ENCODE measurements at regions not wholly inside any gene's neighbourhood (a gene's known extent, or its start where the extent isn't known, plus 50 kb on each side); places are given as distances from the start of the nearest gene placed in this dataset.

DNA sequence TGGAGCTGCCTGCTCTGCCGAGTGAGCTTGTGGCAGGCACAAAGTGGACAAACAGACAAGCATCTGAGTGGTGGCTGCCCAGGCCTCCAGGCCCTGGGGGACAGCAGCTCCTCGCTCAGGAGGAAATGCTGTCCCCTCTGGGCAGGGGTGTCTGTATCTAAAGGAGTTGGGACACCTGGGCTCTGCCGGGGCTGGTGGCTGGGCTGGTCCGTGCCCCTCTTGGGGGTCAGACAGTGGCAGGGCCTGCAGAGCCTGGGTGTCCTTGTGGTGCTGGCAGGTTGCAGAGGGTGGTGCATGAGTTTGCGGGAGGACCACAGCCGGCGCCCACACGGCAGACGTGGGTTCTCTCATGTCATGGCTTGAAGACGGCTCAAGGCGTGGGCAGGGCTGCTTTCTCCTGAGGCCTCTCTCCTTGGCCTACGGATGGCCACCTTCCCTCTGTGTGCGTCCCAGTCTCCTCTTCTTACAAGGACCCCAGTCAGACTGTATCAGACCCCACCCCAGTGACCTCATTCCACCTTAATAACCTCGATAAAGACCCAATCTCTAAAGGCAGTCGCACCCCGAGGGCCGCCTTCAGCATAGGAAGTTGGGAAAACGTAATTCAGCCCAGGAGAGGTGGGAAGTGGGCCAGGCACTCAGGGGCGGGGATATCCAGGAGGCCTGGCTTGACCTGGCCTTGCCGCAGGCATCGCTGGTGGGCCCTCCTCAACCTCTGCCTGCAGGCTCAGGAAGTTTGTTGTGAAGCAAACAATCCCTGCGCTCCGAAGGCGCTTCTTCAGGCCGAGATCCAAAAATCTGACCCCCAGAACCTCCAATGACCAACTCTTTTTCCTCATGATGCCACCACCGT, 110.0 kb downstream of the KIF26A start:
- Histone ChIP-seq H3K4me3 (no peak overlapping the region), H3K4me2 (no peak overlapping the region), H3K36me3 (ENCODE audit: insufficient read depth) (no peaks in the 10 kb centered on the region), H3K9me2 (ENCODE audit: insufficient read depth) (no peaks in the 10 kb centered on the region), H4K20me1 (replicated peaks; ENCODE audit: insufficient read depth) (no peaks in the 10 kb centered on the region), H3K27ac (ENCODE audit: low read depth) (no peak overlapping the region), H3F3A (replicated peaks; ENCODE audit: low read depth) (no peaks in the 10 kb centered on the region), H3K79me2 (replicated peaks; ENCODE audit: insufficient read depth) (no peaks in the 10 kb centered on the region), H2AFZ (no peak overlapping the region), H3K27me3 (ENCODE audit: insufficient read depth) (no peaks in the 10 kb centered on the region), H3K4me1 (ENCODE audit: insufficient read depth) (no peaks in the 10 kb centered on the region)
- peaks cover 19% of the 10 kb centered on the region for H3K9me3 Mint-ChIP-seq
- TF ChIP-seq EZH2phosphoT487 (IDR thresholded peaks at IDR 0.05; ENCODE audit: unreplicated experiment) (no peak), NANOG (IDR thresholded peaks at IDR 0.05; ENCODE audit: borderline replicate concordance) (no peak), ZNF114 (CRISPR knock-in tag; IDR thresholded peaks at IDR 0.05) (no peak), STAT1 (IDR thresholded peaks at IDR 0.05; ENCODE audit: unreplicated experiment) (no peak), EZH2 (IDR thresholded peaks at IDR 0.05; ENCODE audit: low read depth, unreplicated experiment) (no peak), CREB1 (CRISPR knock-in tag; IDR thresholded peaks at IDR 0.05; ENCODE audit: low read depth) (no peak), POLR2AphosphoS5 (IDR thresholded peaks at IDR 0.05; ENCODE audit: low read depth) (no peak), JUNB (IDR thresholded peaks at IDR 0.05; ENCODE audit: unreplicated experiment) (no peak), ZNF331 (CRISPR knock-in tag; IDR thresholded peaks at IDR 0.05; ENCODE audit: low read depth) (no peak)
- TF ChIP-seq, protein P1, sequence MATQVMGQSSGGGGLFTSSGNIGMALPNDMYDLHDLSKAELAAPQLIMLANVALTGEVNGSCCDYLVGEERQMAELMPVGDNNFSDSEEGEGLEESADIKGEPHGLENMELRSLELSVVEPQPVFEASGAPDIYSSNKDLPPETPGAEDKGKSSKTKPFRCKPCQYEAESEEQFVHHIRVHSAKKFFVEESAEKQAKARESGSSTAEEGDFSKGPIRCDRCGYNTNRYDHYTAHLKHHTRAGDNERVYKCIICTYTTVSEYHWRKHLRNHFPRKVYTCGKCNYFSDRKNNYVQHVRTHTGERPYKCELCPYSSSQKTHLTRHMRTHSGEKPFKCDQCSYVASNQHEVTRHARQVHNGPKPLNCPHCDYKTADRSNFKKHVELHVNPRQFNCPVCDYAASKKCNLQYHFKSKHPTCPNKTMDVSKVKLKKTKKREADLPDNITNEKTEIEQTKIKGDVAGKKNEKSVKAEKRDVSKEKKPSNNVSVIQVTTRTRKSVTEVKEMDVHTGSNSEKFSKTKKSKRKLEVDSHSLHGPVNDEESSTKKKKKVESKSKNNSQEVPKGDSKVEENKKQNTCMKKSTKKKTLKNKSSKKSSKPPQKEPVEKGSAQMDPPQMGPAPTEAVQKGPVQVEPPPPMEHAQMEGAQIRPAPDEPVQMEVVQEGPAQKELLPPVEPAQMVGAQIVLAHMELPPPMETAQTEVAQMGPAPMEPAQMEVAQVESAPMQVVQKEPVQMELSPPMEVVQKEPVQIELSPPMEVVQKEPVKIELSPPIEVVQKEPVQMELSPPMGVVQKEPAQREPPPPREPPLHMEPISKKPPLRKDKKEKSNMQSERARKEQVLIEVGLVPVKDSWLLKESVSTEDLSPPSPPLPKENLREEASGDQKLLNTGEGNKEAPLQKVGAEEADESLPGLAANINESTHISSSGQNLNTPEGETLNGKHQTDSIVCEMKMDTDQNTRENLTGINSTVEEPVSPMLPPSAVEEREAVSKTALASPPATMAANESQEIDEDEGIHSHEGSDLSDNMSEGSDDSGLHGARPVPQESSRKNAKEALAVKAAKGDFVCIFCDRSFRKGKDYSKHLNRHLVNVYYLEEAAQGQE (IDR thresholded peaks at IDR 0.05; ENCODE audit: unreplicated experiment): no peak
- TF ChIP-seq, protein P2, sequence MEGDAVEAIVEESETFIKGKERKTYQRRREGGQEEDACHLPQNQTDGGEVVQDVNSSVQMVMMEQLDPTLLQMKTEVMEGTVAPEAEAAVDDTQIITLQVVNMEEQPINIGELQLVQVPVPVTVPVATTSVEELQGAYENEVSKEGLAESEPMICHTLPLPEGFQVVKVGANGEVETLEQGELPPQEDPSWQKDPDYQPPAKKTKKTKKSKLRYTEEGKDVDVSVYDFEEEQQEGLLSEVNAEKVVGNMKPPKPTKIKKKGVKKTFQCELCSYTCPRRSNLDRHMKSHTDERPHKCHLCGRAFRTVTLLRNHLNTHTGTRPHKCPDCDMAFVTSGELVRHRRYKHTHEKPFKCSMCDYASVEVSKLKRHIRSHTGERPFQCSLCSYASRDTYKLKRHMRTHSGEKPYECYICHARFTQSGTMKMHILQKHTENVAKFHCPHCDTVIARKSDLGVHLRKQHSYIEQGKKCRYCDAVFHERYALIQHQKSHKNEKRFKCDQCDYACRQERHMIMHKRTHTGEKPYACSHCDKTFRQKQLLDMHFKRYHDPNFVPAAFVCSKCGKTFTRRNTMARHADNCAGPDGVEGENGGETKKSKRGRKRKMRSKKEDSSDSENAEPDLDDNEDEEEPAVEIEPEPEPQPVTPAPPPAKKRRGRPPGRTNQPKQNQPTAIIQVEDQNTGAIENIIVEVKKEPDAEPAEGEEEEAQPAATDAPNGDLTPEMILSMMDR (conservative IDR thresholded peaks at IDR 0.05; ENCODE audit: low read depth in 2 of 2): no peak
- TF ChIP-seq, protein P3, sequence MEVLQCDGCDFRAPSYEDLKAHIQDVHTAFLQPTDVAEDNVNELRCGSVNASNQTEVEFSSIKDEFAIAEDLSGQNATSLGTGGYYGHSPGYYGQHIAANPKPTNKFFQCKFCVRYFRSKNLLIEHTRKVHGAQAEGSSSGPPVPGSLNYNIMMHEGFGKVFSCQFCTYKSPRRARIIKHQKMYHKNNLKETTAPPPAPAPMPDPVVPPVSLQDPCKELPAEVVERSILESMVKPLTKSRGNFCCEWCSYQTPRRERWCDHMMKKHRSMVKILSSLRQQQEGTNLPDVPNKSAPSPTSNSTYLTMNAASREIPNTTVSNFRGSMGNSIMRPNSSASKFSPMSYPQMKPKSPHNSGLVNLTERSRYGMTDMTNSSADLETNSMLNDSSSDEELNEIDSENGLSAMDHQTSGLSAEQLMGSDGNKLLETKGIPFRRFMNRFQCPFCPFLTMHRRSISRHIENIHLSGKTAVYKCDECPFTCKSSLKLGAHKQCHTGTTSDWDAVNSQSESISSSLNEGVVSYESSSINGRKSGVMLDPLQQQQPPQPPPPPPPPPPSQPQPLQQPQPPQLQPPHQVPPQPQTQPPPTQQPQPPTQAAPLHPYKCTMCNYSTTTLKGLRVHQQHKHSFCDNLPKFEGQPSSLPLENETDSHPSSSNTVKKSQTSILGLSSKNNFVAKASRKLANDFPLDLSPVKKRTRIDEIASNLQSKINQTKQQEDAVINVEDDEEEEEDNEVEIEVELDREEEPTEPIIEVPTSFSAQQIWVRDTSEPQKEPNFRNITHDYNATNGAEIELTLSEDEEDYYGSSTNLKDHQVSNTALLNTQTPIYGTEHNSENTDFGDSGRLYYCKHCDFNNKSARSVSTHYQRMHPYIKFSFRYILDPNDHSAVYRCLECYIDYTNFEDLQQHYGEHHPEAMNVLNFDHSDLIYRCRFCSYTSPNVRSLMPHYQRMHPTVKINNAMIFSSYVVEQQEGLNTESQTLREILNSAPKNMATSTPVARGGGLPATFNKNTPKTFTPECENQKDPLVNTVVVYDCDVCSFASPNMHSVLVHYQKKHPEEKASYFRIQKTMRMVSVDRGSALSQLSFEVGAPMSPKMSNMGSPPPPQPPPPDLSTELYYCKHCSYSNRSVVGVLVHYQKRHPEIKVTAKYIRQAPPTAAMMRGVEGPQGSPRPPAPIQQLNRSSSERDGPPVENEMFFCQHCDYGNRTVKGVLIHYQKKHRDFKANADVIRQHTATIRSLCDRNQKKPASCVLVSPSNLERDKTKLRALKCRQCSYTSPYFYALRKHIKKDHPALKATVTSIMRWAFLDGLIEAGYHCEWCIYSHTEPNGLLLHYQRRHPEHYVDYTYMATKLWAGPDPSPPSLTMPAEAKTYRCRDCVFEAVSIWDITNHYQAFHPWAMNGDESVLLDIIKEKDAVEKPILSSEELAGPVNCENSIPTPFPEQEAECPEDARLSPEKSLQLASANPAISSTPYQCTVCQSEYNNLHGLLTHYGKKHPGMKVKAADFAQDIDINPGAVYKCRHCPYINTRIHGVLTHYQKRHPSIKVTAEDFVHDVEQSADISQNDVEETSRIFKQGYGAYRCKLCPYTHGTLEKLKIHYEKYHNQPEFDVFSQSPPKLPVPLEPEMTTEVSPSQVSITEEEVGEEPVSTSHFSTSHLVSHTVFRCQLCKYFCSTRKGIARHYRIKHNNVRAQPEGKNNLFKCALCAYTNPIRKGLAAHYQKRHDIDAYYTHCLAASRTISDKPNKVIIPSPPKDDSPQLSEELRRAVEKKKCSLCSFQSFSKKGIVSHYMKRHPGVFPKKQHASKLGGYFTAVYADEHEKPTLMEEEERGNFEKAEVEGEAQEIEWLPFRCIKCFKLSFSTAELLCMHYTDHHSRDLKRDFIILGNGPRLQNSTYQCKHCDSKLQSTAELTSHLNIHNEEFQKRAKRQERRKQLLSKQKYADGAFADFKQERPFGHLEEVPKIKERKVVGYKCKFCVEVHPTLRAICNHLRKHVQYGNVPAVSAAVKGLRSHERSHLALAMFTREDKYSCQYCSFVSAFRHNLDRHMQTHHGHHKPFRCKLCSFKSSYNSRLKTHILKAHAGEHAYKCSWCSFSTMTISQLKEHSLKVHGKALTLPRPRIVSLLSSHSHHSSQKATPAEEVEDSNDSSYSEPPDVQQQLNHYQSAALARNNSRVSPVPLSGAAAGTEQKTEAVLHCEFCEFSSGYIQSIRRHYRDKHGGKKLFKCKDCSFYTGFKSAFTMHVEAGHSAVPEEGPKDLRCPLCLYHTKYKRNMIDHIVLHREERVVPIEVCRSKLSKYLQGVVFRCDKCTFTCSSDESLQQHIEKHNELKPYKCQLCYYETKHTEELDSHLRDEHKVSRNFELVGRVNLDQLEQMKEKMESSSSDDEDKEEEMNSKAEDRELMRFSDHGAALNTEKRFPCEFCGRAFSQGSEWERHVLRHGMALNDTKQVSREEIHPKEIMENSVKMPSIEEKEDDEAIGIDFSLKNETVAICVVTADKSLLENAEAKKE (CRISPR knock-in tag; IDR thresholded peaks at IDR 0.05): no peak
- TF ChIP-seq, protein P4, sequence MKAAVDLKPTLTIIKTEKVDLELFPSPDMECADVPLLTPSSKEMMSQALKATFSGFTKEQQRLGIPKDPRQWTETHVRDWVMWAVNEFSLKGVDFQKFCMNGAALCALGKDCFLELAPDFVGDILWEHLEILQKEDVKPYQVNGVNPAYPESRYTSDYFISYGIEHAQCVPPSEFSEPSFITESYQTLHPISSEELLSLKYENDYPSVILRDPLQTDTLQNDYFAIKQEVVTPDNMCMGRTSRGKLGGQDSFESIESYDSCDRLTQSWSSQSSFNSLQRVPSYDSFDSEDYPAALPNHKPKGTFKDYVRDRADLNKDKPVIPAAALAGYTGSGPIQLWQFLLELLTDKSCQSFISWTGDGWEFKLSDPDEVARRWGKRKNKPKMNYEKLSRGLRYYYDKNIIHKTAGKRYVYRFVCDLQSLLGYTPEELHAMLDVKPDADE (IDR thresholded peaks at IDR 0.05): no peak
- no peak overlapping the region for H3K27ac Mint-ChIP-seq
- DNase-seq (ENCODE audit: low spot score): no peak
- no peaks in the 10 kb centered on the region for H3K36me3 Mint-ChIP-seq (ENCODE audit: low read depth)
- no peak for ATAC-seq
- no peak overlapping the region for H3K4me3 Mint-ChIP-seq
- no peaks in the 10 kb centered on the region; the same call in 2 of the 3 replicates for H3K4me1 Mint-ChIP-seq
- H3K27me3 Mint-ChIP-seq (ENCODE audit: insufficient read depth, low read depth, poor library complexity): peaks cover 6% of the 10 kb centered on the region

Data from GM23338 (cell line).